HEK293 (cell line): ENCODE measurements at regions not wholly inside any gene's neighbourhood (a gene's known extent, or its start where the extent isn't known, plus 50 kb on each side); places are given as distances from the start of the nearest gene placed in this dataset.

Experiments
- CTCF ChIA-PET: fragments of 350-600 bp; formaldehyde crosslinking; extraction: SDS; loops from one replicate; lab custom pipeline; 2021; ENCODE audit warnings: antibody characterized with exemption; lab: Yijun Ruan, JAX
- POLR2A ChIA-PET: fragments of 300-600 bp; formaldehyde crosslinking; extraction: SDS; loops from one replicate; lab custom pipeline; 2020; ENCODE audit warnings: antibody characterized with exemption, inconsistent platforms; lab: Yijun Ruan, JAX
- H3K27ac ChIP-seq: fragments of 200-500 bp; sonication (Bioruptor generic); 2 replicates; pipeline ENCODE4 v1.5.1; 2014; ENCODE audit warnings: low read depth, low read length, control low read depth, inconsistent platforms; ENCODE audit errors: extremely low read depth
- H3K36me3 ChIP-seq, 2 experiments: fragments of 200-500 bp in 1 of 2; sonication (Bioruptor generic) in 1 of 2; 1 replicate in 1 of 2; 2 replicates in 1 of 2; pipeline ENCODE4 v1.5.1; 2014 to 2017; ENCODE audit warnings: inconsistent platforms in 2 of 2, low read length in 2 of 2; ENCODE audit not compliant: control insufficient read depth in 2 of 2, insufficient read depth in 1 of 2
- H3K4me1 ChIP-seq: fragments of 200-500 bp; sonication (Bioruptor generic); 2 replicates; pipeline ENCODE4 v1.5.1; 2014; ENCODE audit warnings: mild to moderate bottlenecking, low read length, inconsistent platforms; ENCODE audit not compliant: control insufficient read depth, insufficient read depth
- H3K4me3 ChIP-seq: 2 replicates; pipeline ENCODE4 v1.5.1; 2011; ENCODE audit warnings: low read depth, mild to moderate bottlenecking, control low read depth, low read length, moderate library complexity
- H3K9me3 ChIP-seq: fragments of 200-500 bp; sonication (Bioruptor generic); 2 replicates; pipeline ENCODE4 v1.5.1; 2014; ENCODE audit warnings: low read depth, low read length, inconsistent platforms; ENCODE audit not compliant: control insufficient read depth, insufficient read depth
- GLI2 ChIP-seq: fragments of 450-650 bp; formaldehyde crosslinking; IDR thresholded peaks from 2 replicates; pipeline ENCODE4; 2017; ENCODE audit warnings: missing biosample characterization, missing genetic modification characterization, low read depth, borderline replicate concordance
- GLIS2 ChIP-seq: fragments of 450-650 bp; formaldehyde crosslinking; IDR thresholded peaks from 2 replicates; pipeline ENCODE4 v1.5.1; 2016; ENCODE audit warnings: missing biosample characterization, missing genetic modification characterization
- IKZF3 ChIP-seq: fragments of 450-650 bp; IDR thresholded peaks from 2 replicates; pipeline ENCODE4 v1.5.0; 2018; ENCODE audit warnings: missing biosample characterization, mild to moderate bottlenecking, missing genetic modification characterization, moderate library complexity
- KLF10 ChIP-seq: fragments of 450-650 bp; IDR thresholded peaks from 2 replicates; pipeline ENCODE4 v1.5.1; 2018; ENCODE audit warnings: missing biosample characterization, mild to moderate bottlenecking, missing genetic modification characterization
- KLF8 ChIP-seq: fragments of 450-650 bp; formaldehyde crosslinking; IDR thresholded peaks from 2 replicates; pipeline ENCODE4 v1.5.1; 2016; ENCODE audit warnings: missing biosample characterization, missing genetic modification characterization
- MEIS1 ChIP-seq: sonication (generic); formaldehyde crosslinking; IDR thresholded peaks from 2 replicates; pipeline ENCODE4 v1.8.1; 2022; ENCODE audit warnings: missing genetic modification reagents, mild to moderate bottlenecking, borderline replicate concordance
- OVOL3 ChIP-seq: fragments of 450-650 bp; formaldehyde crosslinking; IDR thresholded peaks from 2 replicates; pipeline ENCODE4 v1.5.1; 2016; ENCODE audit warnings: missing biosample characterization, missing genetic modification characterization
- PRDM1 ChIP-seq: fragments of 450-650 bp; formaldehyde crosslinking; IDR thresholded peaks from 2 replicates; pipeline ENCODE4; 2016; ENCODE audit warnings: missing biosample characterization, missing genetic modification characterization
- RBAK ChIP-seq: fragments of 450-650 bp; formaldehyde crosslinking; IDR thresholded peaks from 2 replicates; pipeline ENCODE4 v1.5.1; 2016; ENCODE audit warnings: missing biosample characterization, missing genetic modification characterization
- SALL2 ChIP-seq: fragments of 450-650 bp; formaldehyde crosslinking; IDR thresholded peaks from 2 replicates; pipeline ENCODE4 v1.5.0; 2017; ENCODE audit warnings: missing biosample characterization, mild to moderate bottlenecking, missing genetic modification characterization, borderline replicate concordance
- SP3 ChIP-seq: fragments of 450-650 bp; formaldehyde crosslinking; IDR thresholded peaks from 2 replicates; pipeline ENCODE4 v1.5.1; 2016; ENCODE audit warnings: missing biosample characterization, missing genetic modification characterization
- ZBTB48 ChIP-seq: fragments of 450-650 bp; formaldehyde crosslinking; IDR thresholded peaks from 2 replicates; pipeline ENCODE4 v1.5.1; 2016; ENCODE audit warnings: missing biosample characterization, missing genetic modification characterization
- ZNF155 ChIP-seq: fragments of 450-650 bp; formaldehyde crosslinking; IDR thresholded peaks from 2 replicates; pipeline ENCODE4 v1.5.1; 2016; ENCODE audit warnings: missing biosample characterization, missing genetic modification characterization
- ZNF184 ChIP-seq: fragments of 450-650 bp; IDR thresholded peaks from 2 replicates; pipeline ENCODE4 v1.5.1; 2018; ENCODE audit warnings: missing biosample characterization, mild to moderate bottlenecking, missing genetic modification characterization
- ZNF19 ChIP-seq: fragments of 450-650 bp; formaldehyde crosslinking; IDR thresholded peaks from 2 replicates; pipeline ENCODE4; 2016; ENCODE audit warnings: missing biosample characterization, missing genetic modification characterization, low read depth
- ZNF266 ChIP-seq: fragments of 450-650 bp; formaldehyde crosslinking; IDR thresholded peaks from 2 replicates; pipeline ENCODE4 v1.5.1; 2016; ENCODE audit warnings: missing biosample characterization, missing genetic modification characterization, low read depth
- ZNF274 ChIP-seq, 2 experiments: fragments of 200-500 bp in 1 of 2; fragments of 450-650 bp in 1 of 2; sonication (Bioruptor generic) in 1 of 2; formaldehyde crosslinking in 1 of 2; IDR thresholded peaks; 2 replicates each; pipeline versions ENCODE4 v1.5.1 to v1.6.1; 2014 to 2016; ENCODE audit warnings: borderline replicate concordance in 1 of 2, inconsistent platforms in 1 of 2, low read length in 1 of 2, missing biosample characterization in 1 of 2, missing genetic modification characterization in 1 of 2
- ZNF433 ChIP-seq: fragments of 450-650 bp; formaldehyde crosslinking; IDR thresholded peaks from 2 replicates; pipeline ENCODE4 v1.5.1; 2016; ENCODE audit warnings: missing biosample characterization, missing genetic modification characterization, low read depth
- ZNF624 ChIP-seq: fragments of 450-650 bp; formaldehyde crosslinking; IDR thresholded peaks from 2 replicates; pipeline ENCODE4 v1.5.1; 2017; ENCODE audit warnings: missing biosample characterization, missing genetic modification characterization
- ZNF670 ChIP-seq: fragments of 450-650 bp; formaldehyde crosslinking; IDR thresholded peaks from 2 replicates; pipeline ENCODE4 v1.5.1; 2016; ENCODE audit warnings: missing biosample characterization, missing genetic modification characterization, low read depth
- ZNF792 ChIP-seq: fragments of 450-650 bp; formaldehyde crosslinking; IDR thresholded peaks from 2 replicates; pipeline ENCODE4 v1.5.1; 2016; ENCODE audit warnings: missing biosample characterization, missing genetic modification characterization
- ZNF830 ChIP-seq: fragments of 450-650 bp; IDR thresholded peaks from 2 replicates; pipeline ENCODE4 v1.5.0; 2018; ENCODE audit warnings: missing biosample characterization, missing genetic modification characterization, low read depth, mild to moderate bottlenecking, moderate library complexity
- ZSCAN23 ChIP-seq: fragments of 450-650 bp; formaldehyde crosslinking; IDR thresholded peaks from 2 replicates; pipeline ENCODE4 v1.5.1; 2016; ENCODE audit warnings: missing biosample characterization, missing genetic modification characterization
- TF ChIP-seq, protein P1 (sequence below): fragments of 450-650 bp; formaldehyde crosslinking; IDR thresholded peaks from 2 replicates; pipeline ENCODE4 v1.5.1; 2016; ENCODE audit warnings: missing biosample characterization, missing genetic modification characterization, low read depth
- TF ChIP-seq, protein P2 (sequence below): fragments of 450-650 bp; formaldehyde crosslinking; IDR thresholded peaks from 2 replicates; pipeline ENCODE4 v1.5.1; 2016; ENCODE audit warnings: missing biosample characterization, missing genetic modification characterization
- TF ChIP-seq, protein P3 (sequence below): fragments of 450-650 bp; formaldehyde crosslinking; IDR thresholded peaks from 2 replicates; pipeline ENCODE4 v1.5.1; 2016; ENCODE audit warnings: missing biosample characterization, missing genetic modification characterization, low read depth

DNA sequence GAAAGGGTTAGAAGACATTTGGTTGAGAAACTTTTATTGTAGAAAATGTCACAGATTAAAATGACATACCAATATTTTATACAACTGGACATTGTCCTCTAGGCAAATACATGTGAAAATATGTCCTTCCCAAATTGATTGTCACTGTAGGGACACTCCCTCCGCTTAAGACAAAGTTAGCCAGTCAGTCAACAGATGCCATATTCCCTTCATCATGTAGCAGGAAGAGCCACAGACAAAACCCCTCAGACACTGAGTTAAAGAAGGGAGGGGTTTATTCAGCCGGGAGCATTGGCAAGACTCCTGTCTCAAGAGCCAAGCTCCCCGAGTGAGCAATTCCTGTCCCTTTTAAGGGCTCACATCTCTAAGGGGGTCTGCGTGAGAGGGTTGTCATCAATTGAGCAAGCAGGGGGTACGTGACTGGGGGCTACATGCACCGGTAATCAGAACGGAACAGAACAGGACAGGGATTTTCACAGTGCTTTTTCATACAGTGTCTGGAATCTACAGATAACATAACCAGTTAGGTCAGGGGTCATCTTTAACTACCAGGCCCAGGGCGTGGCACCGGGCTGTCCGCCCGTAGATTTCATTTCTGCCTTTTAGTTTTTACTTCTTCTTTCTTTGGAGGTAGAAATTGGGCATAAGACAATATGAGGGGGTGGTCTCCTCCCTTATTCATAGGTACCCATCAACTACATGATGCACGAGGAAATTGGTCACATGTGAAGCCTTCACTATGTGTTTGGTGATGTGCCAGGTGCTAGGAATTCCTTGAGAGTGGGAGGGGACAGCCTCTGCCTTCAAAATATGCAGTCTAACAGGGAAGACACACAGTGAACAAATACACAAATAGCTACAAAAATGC is 155.7 kb upstream of the CDYL start:
- no peaks in the 10 kb centered on the region for H3K36me3 ChIP-seq
- no peak overlapping the region for H3K4me3 ChIP-seq
- H3K9me3 ChIP-seq = no peaks in the 10 kb centered on the region
- no peaks in the 10 kb centered on the region for H3K4me1 ChIP-seq
- TF ChIP-seq ZNF670 (tag by site-specific recombination) (no peak), OVOL3 (tag by site-specific recombination) (no peak), ZNF266 (tag by site-specific recombination) (no peak), ZNF155 (tag by site-specific recombination) (no peak), GLIS2 (tag by site-specific recombination) (no peak), ZNF274 (IDR thresholded peaks at IDR 0.05; ENCODE audit: low read length) (no peak), ZNF274 (tag by site-specific recombination; IDR thresholded peaks at IDR 0.05; ENCODE audit: borderline replicate concordance) (no peak), PRDM1 (tag by site-specific recombination) (no peak), ZBTB48 (tag by site-specific recombination) (no peak), RBAK (tag by site-specific recombination) (no peak), ZNF830 (tag by site-specific recombination) (no peak), ZSCAN23 (tag by site-specific recombination) (no peak), KLF10 (tag by site-specific recombination) (no peak), SP3 (tag by site-specific recombination) (no peak), ZNF19 (tag by site-specific recombination) (no peak), ZNF433 (tag by site-specific recombination) (no peak), ZNF624 (tag by site-specific recombination) (no peak), MEIS1 (CRISPR knock-in tag) (no peak)
- TF ChIP-seq, protein P1, sequence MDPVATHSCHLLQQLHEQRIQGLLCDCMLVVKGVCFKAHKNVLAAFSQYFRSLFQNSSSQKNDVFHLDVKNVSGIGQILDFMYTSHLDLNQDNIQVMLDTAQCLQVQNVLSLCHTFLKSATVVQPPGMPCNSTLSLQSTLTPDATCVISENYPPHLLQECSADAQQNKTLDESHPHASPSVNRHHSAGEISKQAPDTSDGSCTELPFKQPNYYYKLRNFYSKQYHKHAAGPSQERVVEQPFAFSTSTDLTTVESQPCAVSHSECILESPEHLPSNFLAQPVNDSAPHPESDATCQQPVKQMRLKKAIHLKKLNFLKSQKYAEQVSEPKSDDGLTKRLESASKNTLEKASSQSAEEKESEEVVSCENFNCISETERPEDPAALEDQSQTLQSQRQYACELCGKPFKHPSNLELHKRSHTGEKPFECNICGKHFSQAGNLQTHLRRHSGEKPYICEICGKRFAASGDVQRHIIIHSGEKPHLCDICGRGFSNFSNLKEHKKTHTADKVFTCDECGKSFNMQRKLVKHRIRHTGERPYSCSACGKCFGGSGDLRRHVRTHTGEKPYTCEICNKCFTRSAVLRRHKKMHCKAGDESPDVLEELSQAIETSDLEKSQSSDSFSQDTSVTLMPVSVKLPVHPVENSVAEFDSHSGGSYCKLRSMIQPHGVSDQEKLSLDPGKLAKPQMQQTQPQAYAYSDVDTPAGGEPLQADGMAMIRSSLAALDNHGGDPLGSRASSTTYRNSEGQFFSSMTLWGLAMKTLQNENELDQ (tag by site-specific recombination) = no peak
- TF ChIP-seq, protein P2, sequence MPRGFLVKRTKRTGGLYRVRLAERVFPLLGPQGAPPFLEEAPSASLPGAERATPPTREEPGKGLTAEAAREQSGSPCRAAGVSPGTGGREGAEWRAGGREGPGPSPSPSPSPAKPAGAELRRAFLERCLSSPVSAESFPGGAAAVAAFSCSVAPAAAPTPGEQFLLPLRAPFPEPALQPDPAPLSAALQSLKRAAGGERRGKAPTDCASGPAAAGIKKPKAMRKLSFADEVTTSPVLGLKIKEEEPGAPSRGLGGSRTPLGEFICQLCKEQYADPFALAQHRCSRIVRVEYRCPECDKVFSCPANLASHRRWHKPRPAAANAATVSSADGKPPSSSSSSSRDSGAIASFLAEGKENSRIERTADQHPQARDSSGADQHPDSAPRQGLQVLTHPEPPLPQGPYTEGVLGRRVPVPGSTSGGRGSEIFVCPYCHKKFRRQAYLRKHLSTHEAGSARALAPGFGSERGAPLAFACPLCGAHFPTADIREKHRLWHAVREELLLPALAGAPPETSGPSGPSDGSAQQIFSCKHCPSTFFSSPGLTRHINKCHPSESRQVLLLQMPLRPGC = no peak
- no peak overlapping the region for H3K27ac ChIP-seq
- ChIA-PET CTCF (no interaction called here), POLR2A (interaction anchor here (0.7 kb wide), 1 partner anchor 91 kb away, joined by 4 read pairs; no protein-coding TSS in a partner anchor)

DNA sequence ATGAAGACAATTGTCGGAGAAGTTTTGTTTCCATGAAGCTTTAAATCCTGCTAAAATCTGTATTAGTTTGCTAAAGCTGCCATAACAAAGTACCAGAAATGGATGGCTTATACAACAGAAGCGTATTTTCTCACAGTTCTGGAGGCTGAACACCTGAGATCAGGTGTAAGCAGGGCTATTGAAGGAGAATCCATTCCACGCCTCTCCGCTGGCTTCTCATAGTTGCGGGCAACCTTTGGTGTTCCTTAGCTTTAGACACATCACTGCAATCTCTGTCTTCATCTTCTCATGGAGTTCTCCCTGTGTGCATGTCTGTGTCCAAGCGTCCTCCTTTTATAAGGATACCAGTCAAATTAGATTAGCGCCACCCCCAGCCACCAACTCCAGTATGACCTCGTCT is 159.9 kb upstream of the CDYL start:
- TF ChIP-seq, protein P3, sequence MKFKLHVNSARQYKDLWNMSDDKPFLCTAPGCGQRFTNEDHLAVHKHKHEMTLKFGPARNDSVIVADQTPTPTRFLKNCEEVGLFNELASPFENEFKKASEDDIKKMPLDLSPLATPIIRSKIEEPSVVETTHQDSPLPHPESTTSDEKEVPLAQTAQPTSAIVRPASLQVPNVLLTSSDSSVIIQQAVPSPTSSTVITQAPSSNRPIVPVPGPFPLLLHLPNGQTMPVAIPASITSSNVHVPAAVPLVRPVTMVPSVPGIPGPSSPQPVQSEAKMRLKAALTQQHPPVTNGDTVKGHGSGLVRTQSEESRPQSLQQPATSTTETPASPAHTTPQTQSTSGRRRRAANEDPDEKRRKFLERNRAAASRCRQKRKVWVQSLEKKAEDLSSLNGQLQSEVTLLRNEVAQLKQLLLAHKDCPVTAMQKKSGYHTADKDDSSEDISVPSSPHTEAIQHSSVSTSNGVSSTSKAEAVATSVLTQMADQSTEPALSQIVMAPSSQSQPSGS (tag by site-specific recombination) = no peak
- TF ChIP-seq ZNF792 (tag by site-specific recombination) (no peak), KLF8 (tag by site-specific recombination) (no peak), IKZF3 (tag by site-specific recombination) (no peak), GLI2 (tag by site-specific recombination) (no peak), ZNF184 (tag by site-specific recombination) (no peak), SP3 (tag by site-specific recombination) (no peak), SALL2 (tag by site-specific recombination) (no peak)

More for the DNA sequence above, 159.9 kb upstream of the CDYL start:
- POLR2A ChIA-PET = no interaction called here
- no peaks in the 10 kb centered on the region for H3K4me1 ChIP-seq
- CTCF ChIA-PET = no interaction called here
- H3K9me3 ChIP-seq = no peaks in the 10 kb centered on the region
- no peak overlapping the region for H3K4me3 ChIP-seq
- H3K27ac ChIP-seq = no peak overlapping the region
- H3K36me3 ChIP-seq = no peaks in the 10 kb centered on the region
